ENCODE measurements at regions not wholly inside any gene's neighbourhood (a gene's known extent, or its start where the extent isn't known, plus 50 kb on each side); places are given as distances from the start of the nearest gene placed in this dataset.

DNA sequence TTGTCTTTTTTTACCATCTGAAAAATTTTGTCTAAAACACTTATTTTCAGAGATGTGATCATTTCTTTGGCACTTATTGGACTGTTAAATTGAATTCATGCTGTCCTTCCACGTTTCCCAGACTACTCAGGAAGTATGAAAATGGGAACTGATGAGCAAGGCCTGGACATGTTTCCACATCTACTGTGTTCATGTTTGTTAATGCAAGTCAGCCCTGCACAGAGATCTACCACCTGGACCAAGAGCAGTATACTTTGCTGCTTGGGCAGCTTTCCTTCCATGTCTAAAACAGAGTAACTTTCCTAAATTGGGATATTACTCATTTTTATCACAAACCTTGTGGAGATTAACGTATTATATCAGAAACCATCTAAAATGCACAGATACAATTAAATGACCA, 687.4 kb downstream of the DIAPH3 start:
- DNase-seq: no peak

DNA sequence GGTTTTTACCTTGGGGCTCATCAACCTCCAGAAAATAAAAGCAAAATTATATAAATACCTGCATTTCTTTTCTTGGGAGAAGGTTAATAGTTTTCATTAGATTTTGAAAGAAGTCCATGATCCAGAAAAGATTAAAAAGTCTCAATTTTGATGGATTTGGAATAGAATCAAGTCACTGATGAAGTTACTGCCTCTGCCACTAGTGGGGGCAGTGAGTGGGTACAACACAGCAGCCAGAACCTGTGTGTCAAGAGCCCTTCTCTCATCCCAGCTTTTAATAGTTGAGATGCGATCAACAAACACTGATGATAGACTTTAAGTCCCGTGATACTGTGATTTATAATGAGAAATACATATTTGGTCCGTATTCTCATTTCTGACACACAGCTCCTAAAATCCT, 686.7 kb downstream of the DIAPH3 start:
- DNase-seq: no peak

DNA sequence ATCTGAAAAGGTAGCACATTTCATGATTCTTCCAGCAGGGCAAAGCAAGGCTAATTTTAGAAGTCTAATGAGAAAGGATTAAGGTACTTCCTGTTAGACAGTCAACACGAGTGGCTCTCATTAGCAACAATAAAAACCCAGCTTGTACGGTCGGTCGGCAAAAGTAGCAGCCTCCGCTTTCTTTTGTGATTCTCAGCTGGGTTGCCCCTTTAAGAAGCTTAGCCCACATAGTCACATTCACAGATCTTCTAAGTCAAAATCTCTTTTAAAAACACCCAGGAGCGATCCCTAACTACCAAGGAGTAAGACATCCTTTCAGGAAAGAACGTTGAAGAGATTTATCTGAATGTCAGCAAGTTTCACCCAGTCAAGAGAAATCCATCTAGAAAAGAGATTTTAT, 684.8 kb downstream of the DIAPH3 start:
- DNase-seq: no peak

DNA sequence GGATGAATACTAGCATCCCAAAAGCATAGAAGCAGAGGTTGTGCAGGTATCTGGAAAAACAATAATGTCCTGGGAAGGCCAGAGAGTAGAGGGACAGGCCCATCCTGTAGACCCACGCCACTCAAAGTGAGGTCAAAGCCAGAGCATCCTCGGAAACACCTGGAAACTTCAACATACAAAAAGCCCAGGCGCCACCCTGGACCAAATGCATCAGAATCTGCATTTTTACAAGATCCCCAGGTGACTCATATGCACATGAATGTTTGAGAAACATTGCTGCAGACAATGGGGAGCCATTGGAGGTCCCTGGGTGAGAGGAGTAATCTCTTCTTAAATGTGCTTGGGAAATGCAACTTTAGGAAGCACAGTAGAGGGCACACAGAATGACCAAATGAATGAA, 684.1 kb downstream of the DIAPH3 start:
- DNase-seq: no peak

DNA sequence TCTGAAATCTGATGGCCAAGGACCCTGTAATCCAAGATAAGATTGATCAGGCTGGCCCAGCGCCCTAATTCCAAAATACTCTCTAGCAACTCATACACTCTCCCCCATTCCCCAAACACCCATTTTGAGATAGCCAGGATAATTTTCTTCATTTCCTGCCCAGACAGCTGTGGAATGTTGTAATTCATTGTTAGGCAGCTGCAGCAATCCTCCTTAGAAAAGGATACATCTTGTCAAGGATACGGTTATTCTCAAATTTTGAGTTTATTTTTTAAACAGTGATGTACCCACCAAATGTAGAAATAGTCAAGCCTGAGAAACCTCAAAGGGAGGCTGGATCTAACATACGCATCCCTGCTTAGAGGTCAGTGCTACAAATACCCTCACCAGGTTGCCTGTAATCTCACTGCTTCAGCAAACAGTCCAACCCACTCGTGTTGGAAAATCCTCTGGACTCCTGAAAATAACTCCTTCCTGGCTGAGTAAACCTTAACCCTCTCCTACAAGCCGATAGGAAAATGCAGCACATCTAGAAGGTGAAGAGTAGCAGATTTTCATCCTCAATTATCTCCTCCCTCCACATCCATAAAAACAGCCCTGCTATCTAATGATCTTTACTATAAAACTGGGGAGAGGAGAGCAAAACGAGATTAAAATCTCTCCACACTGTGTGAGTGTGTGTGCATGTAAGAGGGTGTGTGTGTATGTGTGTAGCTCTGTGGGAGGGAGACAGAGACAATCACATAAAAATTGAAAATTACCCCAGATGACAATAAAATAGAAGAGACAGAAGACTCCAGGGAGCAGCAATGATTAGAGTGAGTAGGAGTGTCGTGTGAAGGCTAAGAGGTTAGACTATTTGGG, 683.1 kb downstream of the DIAPH3 start:
- DNase-seq: no peak

DNA sequence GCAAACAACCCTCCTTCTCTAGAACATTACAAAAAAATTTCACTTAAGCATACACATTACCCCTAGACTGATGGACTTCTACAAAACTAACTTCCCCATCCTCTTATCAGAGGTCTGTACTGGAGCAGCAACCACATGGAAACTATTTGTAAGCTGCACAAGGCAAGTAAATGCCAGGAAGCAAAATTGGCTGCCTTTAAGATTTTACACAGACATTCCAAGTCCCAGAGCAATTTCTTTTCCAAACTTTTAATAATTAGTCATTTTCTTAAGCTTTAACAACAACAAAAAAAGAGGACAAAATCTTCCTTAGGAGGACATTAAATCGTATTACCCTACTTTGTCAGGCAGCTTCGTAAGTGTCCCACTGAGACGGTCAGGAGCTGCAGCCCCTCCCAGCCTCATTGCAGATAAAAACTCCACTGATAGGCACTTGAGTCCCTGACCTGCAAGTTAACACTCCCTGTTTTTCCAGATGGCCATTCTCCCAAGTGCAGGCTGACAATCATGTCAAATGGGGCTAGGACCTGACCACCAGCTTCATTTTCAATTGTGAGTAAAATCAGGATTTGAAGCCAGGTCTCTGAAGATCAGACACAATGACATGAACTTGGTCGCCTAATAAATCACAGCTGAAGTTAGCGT, 680.1 kb downstream of the DIAPH3 start:
- no peak for DNase-seq

DNA sequence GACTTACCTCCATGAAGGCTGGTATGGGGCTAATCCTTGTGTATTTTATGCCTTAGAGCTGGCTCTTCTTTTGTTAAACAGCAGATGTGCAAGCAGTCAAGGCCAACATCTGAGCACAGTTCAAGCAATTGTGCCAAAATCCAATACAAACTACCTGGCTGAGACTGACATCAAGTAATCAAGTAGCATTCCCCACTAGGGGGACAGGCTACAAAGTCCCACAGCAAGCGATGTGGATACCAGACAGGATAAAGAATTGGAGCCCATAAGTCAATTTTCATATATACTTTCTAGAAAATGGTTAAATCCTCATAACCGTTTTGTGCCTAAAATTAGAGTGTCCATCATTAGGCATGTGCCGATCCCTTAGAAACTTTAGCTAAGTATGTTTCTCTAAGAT, 675.8 kb downstream of the DIAPH3 start:
- DNase-seq: no peak

DNA sequence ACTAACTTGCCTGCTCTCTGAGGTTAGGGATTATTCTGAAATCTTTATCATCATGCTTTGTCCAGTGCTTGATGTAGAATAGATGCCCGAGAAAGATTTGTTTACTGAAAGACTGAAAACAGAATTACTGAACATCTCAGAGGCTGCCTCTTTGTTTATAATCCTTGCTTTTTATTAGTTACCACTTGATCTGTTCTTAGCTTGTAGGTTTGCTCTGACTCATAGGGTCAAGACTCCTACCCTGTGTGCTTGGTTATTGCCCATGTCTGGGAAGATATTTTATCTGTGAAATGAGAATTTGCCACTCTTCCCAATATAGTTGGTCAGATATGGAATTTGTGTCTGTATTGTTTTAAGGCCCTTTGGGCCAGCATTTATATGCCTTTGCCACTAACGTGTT, 675.3 kb downstream of the DIAPH3 start:
- no peak for DNase-seq

DNA sequence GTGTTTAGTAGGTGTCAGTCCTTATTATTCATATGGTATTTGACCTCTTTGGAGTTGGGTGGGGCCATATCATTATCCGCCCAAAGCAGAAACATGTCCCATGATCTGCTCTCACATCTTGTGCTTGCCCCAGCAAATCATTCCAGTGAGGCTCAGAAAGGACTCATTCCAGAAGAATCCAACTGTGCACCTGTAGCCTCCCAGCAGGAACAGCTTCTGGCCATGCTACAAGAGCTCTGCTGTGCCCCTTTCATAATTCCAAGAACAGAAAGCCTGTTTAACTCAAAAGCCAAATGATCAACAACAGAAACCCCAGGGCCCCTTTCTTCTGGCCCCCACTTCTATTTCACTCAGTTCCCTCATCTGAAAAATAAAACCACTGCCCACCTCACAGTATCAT, 673.1 kb downstream of the DIAPH3 start:
- DNase-seq: no peak

DNA sequence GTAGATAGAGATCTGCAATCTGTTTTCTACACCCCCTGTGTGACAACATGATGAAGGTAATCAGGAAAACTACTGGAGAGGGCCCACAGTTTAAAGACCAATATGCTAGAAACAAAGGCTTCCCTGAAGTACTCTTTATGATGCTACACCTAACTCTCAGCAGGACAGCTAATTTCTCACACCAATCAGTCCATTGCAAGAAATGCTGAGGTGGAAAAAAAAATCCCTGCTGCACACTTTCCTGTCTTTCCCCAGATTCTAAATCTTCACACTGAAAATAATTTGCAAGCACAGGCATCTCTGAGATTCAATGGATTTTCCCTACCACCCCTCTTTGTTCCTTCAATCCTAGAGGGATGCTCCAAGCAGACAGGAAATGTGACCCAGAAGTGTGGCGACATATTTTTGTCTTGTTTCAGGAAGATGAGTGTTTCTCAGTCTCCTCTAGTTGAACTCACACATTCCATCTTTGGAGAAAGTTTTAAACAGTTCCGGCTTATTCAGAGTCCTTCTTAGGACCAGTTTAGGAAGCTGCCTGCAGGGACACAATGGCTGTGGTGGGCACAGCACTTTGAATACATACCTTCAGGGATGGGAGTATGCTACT, 671.6 kb downstream of the DIAPH3 start:
- no peak for DNase-seq

DNA sequence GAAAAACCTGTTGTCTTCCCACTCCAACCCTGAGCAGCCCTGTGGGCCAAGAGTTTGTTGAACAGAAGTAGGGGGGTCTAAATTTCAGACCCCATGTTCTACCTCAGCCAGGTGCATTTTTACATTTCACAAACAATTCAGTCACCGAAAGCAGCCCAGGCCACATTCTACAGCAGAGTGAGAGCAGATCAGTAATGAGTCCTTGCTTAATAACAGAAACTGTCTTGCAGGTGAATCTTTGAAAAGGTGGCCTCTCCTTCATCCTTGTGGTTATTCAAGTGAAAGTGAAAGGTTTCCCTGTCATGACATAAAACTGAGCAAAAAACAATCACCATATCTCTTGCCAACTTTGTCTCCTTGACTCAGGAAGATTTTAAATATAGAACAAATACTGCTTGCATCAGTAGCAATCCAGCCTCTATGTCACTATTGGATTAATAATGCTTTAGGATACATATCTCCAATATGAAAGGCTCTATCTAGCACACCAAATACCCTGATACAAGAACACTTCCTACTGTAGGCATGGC, 670.2 kb downstream of the DIAPH3 start:
- no peak for DNase-seq

DNA sequence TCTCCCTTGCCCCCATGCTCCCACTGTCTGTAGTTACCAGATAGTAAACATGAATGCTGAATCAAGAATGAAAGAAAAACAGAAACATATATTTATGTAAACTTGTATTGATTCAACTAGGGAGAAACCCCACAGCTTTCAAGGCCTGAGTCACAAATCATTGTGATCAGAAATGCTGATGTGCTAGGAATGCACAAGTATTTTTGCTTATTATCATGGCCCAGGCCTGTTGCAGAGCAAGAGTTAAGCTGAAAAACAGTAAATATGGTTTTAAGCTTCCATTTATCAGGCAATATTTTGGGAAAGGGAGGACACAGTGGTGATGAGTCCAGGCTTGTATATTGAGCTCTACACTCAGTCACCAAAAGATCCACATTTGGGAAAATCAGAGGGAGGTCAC, 669.6 kb downstream of the DIAPH3 start:
- no peak for DNase-seq

DNA sequence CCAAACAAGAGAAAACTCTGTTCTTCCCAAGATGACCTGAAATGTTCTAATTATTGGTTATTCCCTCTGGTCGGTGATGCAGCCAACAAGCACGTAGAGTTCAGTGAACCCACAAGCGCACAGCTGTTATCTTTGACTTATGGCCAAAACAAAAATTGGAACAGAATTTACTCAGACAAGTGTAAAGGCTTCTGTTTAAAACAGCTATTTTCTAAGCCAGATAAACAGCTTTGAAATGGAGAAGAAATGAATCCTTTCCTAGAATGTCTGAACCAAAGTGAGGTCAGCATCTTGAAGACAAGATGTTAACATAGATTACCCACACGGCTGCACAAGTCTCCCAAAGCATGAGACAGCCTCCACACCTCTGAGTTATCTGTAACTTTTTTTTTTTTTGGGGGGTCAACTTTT, 669.2 kb downstream of the DIAPH3 start:
- no peak for DNase-seq

DNA sequence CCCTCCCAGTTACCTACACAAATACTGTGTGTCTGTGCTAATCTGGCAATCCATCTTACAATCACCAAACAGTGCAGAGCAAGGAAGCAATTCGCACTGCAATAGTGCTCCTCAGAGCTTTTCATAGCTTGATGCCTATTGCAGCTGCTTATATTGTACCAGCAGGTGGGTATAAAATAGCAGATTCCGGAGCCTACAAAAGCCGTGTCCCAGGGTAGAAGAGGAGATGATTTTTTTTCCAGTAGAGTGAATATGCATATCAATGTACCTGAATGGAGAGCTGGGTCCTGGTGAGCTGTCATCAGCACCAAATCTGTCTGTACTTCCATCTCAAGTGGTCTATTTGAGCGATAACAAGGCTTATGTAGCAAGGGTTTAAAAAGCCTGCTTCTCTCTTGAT, 668.4 kb downstream of the DIAPH3 start:
- DNase-seq: no peak

DNA sequence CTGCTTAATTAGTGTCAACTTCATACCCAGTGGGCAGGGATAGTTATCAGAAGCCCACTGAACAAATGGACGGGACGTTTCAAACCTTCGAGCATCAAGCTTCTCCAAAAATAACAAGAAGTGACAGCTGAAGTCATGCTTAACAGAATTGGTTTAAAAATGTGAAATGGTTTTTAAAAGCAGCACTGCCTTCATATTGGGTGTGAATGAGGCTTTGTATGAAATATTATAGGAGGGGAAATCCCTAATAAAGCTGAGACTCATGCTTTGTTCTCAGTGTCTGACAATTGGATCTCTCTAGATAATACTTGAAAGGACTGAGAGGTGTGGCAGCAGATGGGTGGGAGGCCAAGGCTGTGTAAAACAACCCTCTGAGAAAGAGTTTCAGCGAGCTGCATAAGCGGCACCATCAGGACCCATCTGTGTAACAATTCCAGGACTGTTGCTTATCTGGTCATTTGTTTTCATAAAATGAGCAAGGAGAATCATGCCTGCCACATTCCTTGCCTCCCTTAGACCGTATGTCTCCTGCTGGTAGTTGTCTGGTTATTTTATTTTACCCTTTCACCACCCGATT, 667.7 kb downstream of the DIAPH3 start:
- no peak for DNase-seq

DNA sequence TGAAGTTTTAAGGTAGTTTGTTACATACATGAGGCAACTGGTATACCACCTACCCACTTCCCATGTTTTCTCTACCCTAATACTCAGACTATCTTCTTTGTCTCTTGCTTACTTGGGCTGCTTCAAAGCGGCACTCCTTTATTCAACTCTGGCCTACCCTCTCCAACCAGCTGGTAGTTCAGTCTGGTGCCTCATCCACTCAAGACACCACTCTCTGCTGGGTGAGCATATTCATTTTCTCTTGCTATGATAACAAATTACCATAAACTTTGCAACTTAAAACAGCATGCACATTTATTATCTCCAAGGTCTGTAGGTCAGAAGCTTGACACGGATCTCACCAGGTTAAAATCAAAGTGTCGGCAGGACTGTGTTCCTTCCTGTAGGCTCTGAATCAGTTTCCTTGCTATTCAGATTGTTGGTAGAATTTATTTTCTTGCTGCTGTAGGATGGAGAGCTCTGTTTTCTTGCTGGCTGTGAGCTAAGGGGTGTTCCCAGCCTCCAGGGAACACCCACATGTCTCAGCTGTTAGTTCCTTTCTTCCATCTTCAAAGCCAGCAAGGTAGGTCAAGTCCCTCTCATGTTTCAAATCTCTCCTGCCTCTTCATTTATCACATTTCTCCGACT, 666.0 kb downstream of the DIAPH3 start:
- no peak for DNase-seq

DNA sequence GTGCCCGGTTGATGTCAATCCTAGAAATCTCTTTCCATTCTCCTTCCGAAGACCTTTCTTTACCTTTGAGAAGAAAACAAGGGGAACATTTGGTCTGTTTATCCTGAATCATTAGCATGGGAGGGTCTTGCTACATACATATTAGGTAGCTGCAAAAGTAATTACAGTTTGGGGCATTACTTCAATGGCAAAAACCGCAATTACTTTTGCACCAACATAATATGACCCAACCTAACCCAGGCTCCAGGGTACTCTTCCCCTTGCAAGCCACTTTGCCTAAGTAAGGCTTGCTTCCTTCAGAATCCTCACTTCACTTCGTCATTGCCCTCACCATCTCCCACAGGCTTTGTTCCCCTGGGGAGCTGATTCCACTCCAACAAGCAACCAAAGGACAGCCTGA, 662.7 kb downstream of the DIAPH3 start:
- DNase-seq: no peak

DNA sequence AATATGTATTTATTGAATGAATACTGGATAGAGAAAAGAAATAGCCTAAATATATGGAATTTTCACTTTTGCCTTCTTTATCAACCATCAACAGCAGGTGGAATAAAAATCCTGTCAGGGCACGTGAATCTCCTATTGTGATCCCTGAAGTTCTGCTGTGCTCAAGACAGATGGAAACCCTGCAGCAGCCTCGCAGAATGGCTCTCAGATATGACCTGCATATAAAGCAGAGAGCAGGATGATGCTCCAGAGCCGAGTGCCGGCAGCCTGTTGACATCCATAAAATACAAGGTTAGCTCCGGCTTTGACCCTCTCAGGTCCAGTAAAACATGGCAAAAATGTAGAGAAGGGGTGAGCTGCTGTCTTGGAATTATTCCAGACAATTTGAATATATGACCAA, 659.3 kb downstream of the DIAPH3 start:
- no peak for DNase-seq

DNA sequence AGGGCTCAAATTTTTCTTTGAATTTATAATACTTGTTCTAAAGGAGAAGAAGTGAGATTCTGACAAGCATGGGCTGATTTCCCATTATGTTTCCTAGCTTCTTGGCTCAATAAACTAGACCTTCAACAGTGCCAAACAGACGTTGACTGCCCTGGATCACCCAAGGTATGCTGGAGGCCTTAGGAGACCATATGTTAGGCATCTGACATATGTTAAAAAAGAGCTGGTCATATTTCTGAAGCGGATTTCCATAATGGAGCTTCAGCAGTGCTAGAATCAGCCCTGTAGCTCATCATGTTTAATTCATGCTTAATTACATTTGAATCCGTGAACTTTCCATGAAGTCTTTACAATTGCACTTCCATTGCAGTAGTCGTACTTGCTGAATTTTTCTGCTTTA, 653.3 kb downstream of the DIAPH3 start:
- DNase-seq: no peak

DNA sequence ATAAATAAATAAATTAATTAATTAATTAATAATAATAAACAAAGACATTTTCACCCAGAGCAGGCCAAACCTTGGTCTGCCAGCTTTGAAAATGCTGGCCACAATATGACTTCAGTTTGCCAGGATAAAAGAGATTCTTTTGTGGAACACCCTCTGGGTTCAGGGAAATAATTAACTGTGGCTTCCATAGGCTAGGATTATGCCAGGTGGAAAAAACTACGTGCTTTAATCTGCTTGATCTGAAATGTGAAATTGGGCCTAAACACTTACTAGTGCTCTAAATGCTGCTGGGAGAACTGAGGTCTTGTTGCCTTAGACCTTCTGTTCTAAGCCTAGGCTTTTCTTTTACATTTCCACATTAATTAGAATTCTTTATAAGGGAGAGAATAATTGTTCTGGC, 650.0 kb downstream of the DIAPH3 start:
- DNase-seq: no peak

DNA sequence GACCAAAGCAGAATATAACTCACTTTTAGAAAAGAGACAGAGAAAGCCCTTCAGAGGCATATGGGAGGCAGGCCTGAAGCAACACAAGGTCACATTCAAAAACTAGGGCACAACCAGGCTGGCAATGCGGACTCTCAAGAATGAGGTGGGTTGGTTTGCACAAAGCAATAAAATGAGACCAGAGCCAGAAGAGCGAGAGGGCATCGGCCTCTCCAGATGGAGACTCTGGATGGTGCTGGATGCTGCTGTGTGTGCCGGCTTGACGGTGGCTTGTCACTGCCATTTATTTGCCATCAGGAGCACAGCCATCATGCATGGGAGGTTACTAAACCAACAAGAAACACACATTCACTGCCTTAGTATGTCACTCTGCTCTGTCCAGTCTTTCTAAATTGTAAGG, 649.4 kb downstream of the DIAPH3 start:
- DNase-seq: no peak

DNA sequence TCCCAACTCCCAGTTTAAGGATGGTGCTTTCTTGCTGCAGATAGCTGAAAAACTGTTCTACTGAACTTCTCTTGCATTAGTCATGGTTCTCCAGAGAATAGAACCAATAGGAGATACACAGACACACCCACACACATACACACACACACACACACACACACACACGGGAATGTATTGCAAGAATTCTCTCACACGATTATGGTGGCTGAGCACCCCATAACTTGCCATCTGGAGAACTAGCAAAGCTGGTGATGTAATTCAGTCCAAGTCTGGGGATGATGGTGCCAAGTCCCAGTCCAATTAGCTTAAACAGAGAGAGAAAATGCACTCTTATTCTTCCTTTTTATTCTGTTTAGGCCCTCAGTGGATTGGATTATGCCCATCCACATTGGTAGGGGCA, 643.9 kb downstream of the DIAPH3 start:
- no peak for DNase-seq

DNA sequence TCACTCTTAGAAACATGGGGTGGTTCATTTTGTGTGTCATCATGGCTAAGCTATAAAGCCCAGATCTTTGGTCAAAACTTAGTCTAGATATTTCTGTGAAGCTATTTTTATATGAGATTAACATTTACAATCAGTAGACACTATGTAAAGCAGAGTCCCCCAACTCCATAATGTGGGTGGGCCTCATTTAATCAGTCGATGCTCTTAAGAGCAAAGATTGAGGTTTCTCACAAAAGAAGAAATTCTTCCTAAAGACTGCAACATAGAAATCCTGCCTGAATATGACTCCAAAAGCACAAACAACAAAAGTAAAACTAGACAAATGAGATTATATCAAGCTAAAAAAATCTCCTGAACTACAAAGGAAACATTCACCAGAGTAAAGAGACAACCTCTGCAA, 642.2 kb downstream of the DIAPH3 start:
- no peak for DNase-seq

Data from effector CD8-positive, alpha-beta T cell (primary cell).